AG20443 (cell line): ENCODE measurements at regions not wholly inside any gene's neighbourhood (a gene's known extent, or its start where the extent isn't known, plus 50 kb on each side); places are given as distances from the start of the nearest gene placed in this dataset.

Experiments used
- DNase-seq: peaks from one replicate; pipeline ENCODE4 v3.0.0; 2012; ENCODE audit warnings: low spot score, mixed read lengths

GRCh38 chr21:16305686-16306085 lies 575.9 kb downstream of the USP25 start:
- DNase-seq = peak; percentile 7

GRCh38 chr21:16307256-16307655 lies 577.5 kb downstream of the USP25 start:
- DNase-seq = no peak

- peak; percentile 9 for DNase-seq
Measured at GRCh38 chr21:16308269-16308668, 578.5 kb downstream of the USP25 start.

- no peak for DNase-seq
Measured at GRCh38 chr21:16309250-16309971, 579.6 kb downstream of the USP25 start.

GRCh38 chr21:16310176-16310575 lies 580.4 kb downstream of the USP25 start:
- DNase-seq = no peak

GRCh38 chr21:16311229-16311628 lies 581.4 kb downstream of the USP25 start:
- no peak for DNase-seq

- no peak for DNase-seq
Measured at GRCh38 chr21:16312321-16312720, 582.5 kb downstream of the USP25 start.

- DNase-seq = no peak
Measured at GRCh38 chr21:16315223-16315622, 585.4 kb downstream of the USP25 start.

- DNase-seq = no peak
Measured at GRCh38 chr21:16318651-16319300, 589.0 kb downstream of the USP25 start.

- DNase-seq = no peak
Measured at GRCh38 chr21:16320110-16320509, 590.3 kb downstream of the USP25 start.

GRCh38 chr21:16322454-16322853 lies 592.7 kb downstream of the USP25 start:
- no peak for DNase-seq

GRCh38 chr21:16323596-16323995 lies 593.8 kb downstream of the USP25 start:
- DNase-seq = no peak

- DNase-seq = no peak
Measured at GRCh38 chr21:16324630-16325029, 594.8 kb downstream of the USP25 start.

- peak; percentile 46 for DNase-seq
Measured at GRCh38 chr21:16330082-16330907, 600.5 kb downstream of the USP25 start.

- no peak for DNase-seq
Measured at GRCh38 chr21:16330908-16331268, 601.1 kb downstream of the USP25 start.

- no peak for DNase-seq
Measured at GRCh38 chr21:16337266-16337665, 607.5 kb downstream of the USP25 start.

- DNase-seq = no peak
Measured at GRCh38 chr21:16342932-16343331, 613.1 kb downstream of the USP25 start.

GRCh38 chr21:16343776-16344175 lies 614.0 kb downstream of the USP25 start:
- no peak for DNase-seq

GRCh38 chr21:16345757-16346156 lies 616.0 kb downstream of the USP25 start:
- no peak for DNase-seq

GRCh38 chr21:16347223-16347622 lies 617.4 kb downstream of the USP25 start:
- DNase-seq = no peak

GRCh38 chr21:16353764-16354163 lies 624.0 kb downstream of the USP25 start:
- no peak for DNase-seq

GRCh38 chr21:16357994-16358393 lies 628.2 kb downstream of the USP25 start:
- no peak for DNase-seq

- no peak for DNase-seq
Measured at GRCh38 chr21:16358784-16359183, 629.0 kb downstream of the USP25 start.
